Activated CD4-positive, alpha-beta T cell treated with anti-CD3 and anti-CD28 coated beads, Interleukin-2, amount 10 ng/mL, durations not matched to agents 7 days and 5 days (primary cell): ENCODE measurements at regions not wholly inside any gene's neighbourhood (a gene's known extent, or its start where the extent isn't known, plus 50 kb on each side); places are given as distances from the start of the nearest gene placed in this dataset.
"Not testable (repeated sequence)": the region's sequence is repeated elsewhere in the genome, so short reads cannot be mapped to it uniquely, and the experiment has no call there.

Experiments used
- CTCF ChIA-PET: fragments of 350-600 bp; sonication (Branson Sonifier 250); formaldehyde crosslinking; loops from one replicate; lab custom pipeline; 2021; ENCODE audit warnings: antibody characterized with exemption; lab: Charles Lee
- POLR2A ChIA-PET: fragments of 350-600 bp; sonication (Branson Sonifier 250); formaldehyde crosslinking; loops from one replicate; lab custom pipeline; 2021; ENCODE audit warnings: antibody characterized with exemption; lab: Charles Lee
- DNase-seq: peaks from one replicate; pipeline ENCODE4 v3.0.0-alpha.2; 2020
- H3K27ac Mint-ChIP-seq: one replicate; pipeline ENCODE4 v1.8.0; 2021; ENCODE audit warnings: mild to moderate bottlenecking, moderate library complexity, mixed read lengths
- H3K27me3 Mint-ChIP-seq: one replicate; pipeline ENCODE4 v1.8.0; 2021; ENCODE audit warnings: mixed read lengths
- H3K36me3 Mint-ChIP-seq: one replicate; pipeline ENCODE4 v1.8.0; 2021; ENCODE audit warnings: low read depth, mixed read lengths
- H3K4me1 Mint-ChIP-seq: one replicate; pipeline ENCODE4 v1.8.0; 2021; ENCODE audit warnings: mixed read lengths
- H3K4me3 Mint-ChIP-seq: one replicate; pipeline ENCODE4 v1.8.0; 2021; ENCODE audit warnings: mild to moderate bottlenecking, moderate library complexity, mixed read lengths
- H3K9me3 Mint-ChIP-seq: one replicate; pipeline ENCODE4 v1.8.0; 2021; ENCODE audit warnings: mixed read lengths

GRCh38 chr2:147614471-147614870 lies 230.4 kb upstream of the ACVR2A start:
- Mint-ChIP-seq H3K4me1 (peaks cover 2% of the 10 kb centered on the region), H3K4me3 (no peak overlapping the region), H3K27ac (no peak overlapping the region), H3K36me3 (no peaks in the 10 kb centered on the region), H3K9me3 (peaks cover 2% of the 10 kb centered on the region), H3K27me3 (no peaks in the 10 kb centered on the region)
- POLR2A ChIA-PET = no interaction called here
- DNase-seq = no peak
- CTCF ChIA-PET = interaction anchor here (1.5 kb wide), 1 partner anchor 11 kb away, joined by 4 read pairs; no protein-coding TSS in a partner anchor

GRCh38 chr2:147610496-147611040 lies 234.3 kb upstream of the ACVR2A start:
- H3K36me3 Mint-ChIP-seq = no peaks in the 10 kb centered on the region
- peaks cover 2% of the 10 kb centered on the region for H3K4me1 Mint-ChIP-seq
- no peaks in the 10 kb centered on the region for H3K27me3 Mint-ChIP-seq
- ChIA-PET CTCF (interaction anchor here (0.8 kb wide), 1 partner anchor 8 kb away, joined by 4 read pairs; no protein-coding TSS in a partner anchor), POLR2A (no interaction called here)
- H3K4me3 Mint-ChIP-seq = no peak overlapping the region
- peaks cover 2% of the 10 kb centered on the region for H3K9me3 Mint-ChIP-seq
- no peak overlapping the region for H3K27ac Mint-ChIP-seq
- DNase-seq = no peak

GRCh38 chr2:147609301-147609700 lies 235.5 kb upstream of the ACVR2A start:
- Mint-ChIP-seq H3K27me3 (no peaks in the 10 kb centered on the region), H3K4me3 (no peak overlapping the region), H3K9me3 (peaks cover 2% of the 10 kb centered on the region), H3K27ac (no peak overlapping the region), H3K4me1 (peaks cover 2% of the 10 kb centered on the region), H3K36me3 (no peaks in the 10 kb centered on the region)
- ChIA-PET CTCF (interaction anchor here (1.1 kb wide), 1 partner anchor 11 kb away, joined by 3 read pairs; no protein-coding TSS in a partner anchor), POLR2A (no interaction called here)
- DNase-seq = no peak

- peaks cover 2% of the 10 kb centered on the region for H3K4me1 Mint-ChIP-seq
- no peaks in the 10 kb centered on the region for H3K27me3 Mint-ChIP-seq
- no peaks in the 10 kb centered on the region for H3K36me3 Mint-ChIP-seq
- no peak for DNase-seq
- POLR2A ChIA-PET = no interaction called here
- peaks cover 8% of the 10 kb centered on the region for H3K9me3 Mint-ChIP-seq
- CTCF ChIA-PET = no interaction called here
- H3K4me3 Mint-ChIP-seq = no peak overlapping the region
- no peak overlapping the region for H3K27ac Mint-ChIP-seq
These were observed 237.4 kb upstream of the ACVR2A start for GRCh38 chr2:147607379-147607778.

- Mint-ChIP-seq H3K27me3 (no peaks in the 10 kb centered on the region), H3K4me1 (no peaks in the 10 kb centered on the region), H3K9me3 (peaks cover 6% of the 10 kb centered on the region), H3K36me3 (no peaks in the 10 kb centered on the region), H3K4me3 (no peak overlapping the region), H3K27ac (no peak overlapping the region)
- ChIA-PET CTCF (no interaction called here), POLR2A (no interaction called here)
- no peak for DNase-seq
These were observed 241.0 kb upstream of the ACVR2A start for GRCh38 chr2:147603876-147604275.

GRCh38 chr2:147603447-147603846 lies 241.4 kb upstream of the ACVR2A start:
- Mint-ChIP-seq H3K27ac (no peak overlapping the region), H3K27me3 (no peaks in the 10 kb centered on the region), H3K9me3 (peaks cover 6% of the 10 kb centered on the region), H3K4me1 (no peaks in the 10 kb centered on the region), H3K36me3 (no peaks in the 10 kb centered on the region), H3K4me3 (no peak overlapping the region)
- ChIA-PET POLR2A (no interaction called here), CTCF (no interaction called here)
- DNase-seq = no peak

GRCh38 chr2:147600646-147601045 lies 244.2 kb upstream of the ACVR2A start:
- ChIA-PET CTCF (interaction anchor here (1.0 kb wide), 1 partner anchor 12 kb away, joined by 3 read pairs; no protein-coding TSS in a partner anchor), POLR2A (no interaction called here)
- DNase-seq = no peak
- Mint-ChIP-seq H3K4me3 (no peak overlapping the region), H3K27me3 (no peaks in the 10 kb centered on the region), H3K27ac (no peak overlapping the region), H3K4me1 (no peaks in the 10 kb centered on the region), H3K9me3 (peaks cover 6% of the 10 kb centered on the region), H3K36me3 (no peaks in the 10 kb centered on the region)

GRCh38 chr2:147600223-147600622 lies 244.6 kb upstream of the ACVR2A start:
- CTCF ChIA-PET = interaction anchor here (1.0 kb wide), 1 partner anchor 12 kb away, joined by 3 read pairs; no protein-coding TSS in a partner anchor
- POLR2A ChIA-PET = no interaction called here
- H3K27ac Mint-ChIP-seq = no peak overlapping the region
- no peaks in the 10 kb centered on the region for H3K27me3 Mint-ChIP-seq
- H3K4me1 Mint-ChIP-seq = no peaks in the 10 kb centered on the region
- H3K4me3 Mint-ChIP-seq = no peak overlapping the region
- no peaks in the 10 kb centered on the region for H3K36me3 Mint-ChIP-seq
- peaks cover 6% of the 10 kb centered on the region for H3K9me3 Mint-ChIP-seq
- DNase-seq = no peak

GRCh38 chr2:147595200-147595599 lies 249.6 kb upstream of the ACVR2A start:
- H3K27me3 Mint-ChIP-seq = peaks cover 2% of the 10 kb centered on the region
- H3K4me3 Mint-ChIP-seq = no peak overlapping the region
- no peaks in the 10 kb centered on the region for H3K4me1 Mint-ChIP-seq
- CTCF ChIA-PET = interaction anchor here (0.8 to 1.2 kb wide), 2 partner anchors 8 to 9 kb away, joined by 3 read pairs; no protein-coding TSS in a partner anchor
- H3K36me3 Mint-ChIP-seq = peaks cover 5% of the 10 kb centered on the region
- DNase-seq = no peak
- POLR2A ChIA-PET = no interaction called here
- peaks cover 13% of the 10 kb centered on the region for H3K9me3 Mint-ChIP-seq
- H3K27ac Mint-ChIP-seq = no peak overlapping the region

- Mint-ChIP-seq H3K4me1 (no peaks in the 10 kb centered on the region), H3K36me3 (peaks cover 5% of the 10 kb centered on the region), H3K4me3 (no peak overlapping the region), H3K9me3 (peaks cover 13% of the 10 kb centered on the region), H3K27ac (no peak overlapping the region), H3K27me3 (peaks cover 2% of the 10 kb centered on the region)
- DNase-seq = no peak
- ChIA-PET POLR2A (no interaction called here), CTCF (no interaction called here)
These were observed 250.8 kb upstream of the ACVR2A start for GRCh38 chr2:147594038-147594437.

- CTCF ChIA-PET = interaction anchor here (0.6 kb wide), 1 partner anchor 90 kb away, joined by 3 read pairs; no protein-coding TSS in a partner anchor
These were observed 252.0 kb upstream of the ACVR2A start for GRCh38 chr2:147592784-147593183.

GRCh38 chr2:147589127-147589526 lies 255.7 kb upstream of the ACVR2A start:
- ChIA-PET CTCF (no interaction called here), POLR2A (no interaction called here)
- no peak for DNase-seq
- Mint-ChIP-seq H3K9me3 (peaks cover 13% of the 10 kb centered on the region), H3K36me3 (peaks cover 5% of the 10 kb centered on the region), H3K27me3 (peaks cover 5% of the 10 kb centered on the region), H3K4me1 (no peaks in the 10 kb centered on the region), H3K27ac (no peak overlapping the region), H3K4me3 (no peak overlapping the region)

More at GRCh38 chr2:147592784-147593183, 252.0 kb upstream of the ACVR2A start:
- H3K4me1 Mint-ChIP-seq, H3K4me3 Mint-ChIP-seq, POLR2A ChIA-PET, H3K27me3 Mint-ChIP-seq, H3K36me3 Mint-ChIP-seq, DNase-seq, H3K27ac Mint-ChIP-seq: not testable (repeated sequence)
- peaks cover 13% of the 10 kb centered on the region for H3K9me3 Mint-ChIP-seq

GRCh38 chr2:147588191-147588590 lies 256.6 kb upstream of the ACVR2A start:
- no peak for DNase-seq
- no peak overlapping the region for H3K27ac Mint-ChIP-seq
- CTCF ChIA-PET = interaction anchor here (0.6 kb wide), 1 partner anchor 12 kb away, joined by 3 read pairs; no protein-coding TSS in a partner anchor
- H3K36me3 Mint-ChIP-seq = peaks cover 5% of the 10 kb centered on the region
- peaks cover 10% of the 10 kb centered on the region for H3K9me3 Mint-ChIP-seq
- no peaks in the 10 kb centered on the region for H3K4me1 Mint-ChIP-seq
- peaks cover 10% of the 10 kb centered on the region for H3K27me3 Mint-ChIP-seq
- H3K4me3 Mint-ChIP-seq = no peak overlapping the region
- POLR2A ChIA-PET = no interaction called here
